H1 (cell line): ENCODE measurements at regions not wholly inside any gene's neighbourhood (a gene's known extent, or its start where the extent isn't known, plus 50 kb on each side); places are given as distances from the start of the nearest gene placed in this dataset.

ENCODE experiments used
- CBX5 ChIP-seq: fragments of 300-800, 300-1000 bp; sonication (generic); IDR thresholded peaks from 2 replicates; pipeline ENCODE4 v1.7.1; 2016; ENCODE audit warnings: antibody characterized with exemption, low read length, low read depth
- CHD2 ChIP-seq: IDR thresholded peaks from 2 replicates; pipeline ENCODE4 v1.6.1; 2012; ENCODE audit warnings: low read length, improper control_type of control experiment
- CREB1 ChIP-seq: IDR thresholded peaks from 2 replicates; pipeline ENCODE4 v1.6.1; 2012; ENCODE audit warnings: inconsistent platforms
- EP300 ChIP-seq, 2 experiments: IDR thresholded peaks; 1 replicate in 1 of 2; 2 replicates in 1 of 2; pipeline ENCODE4 v1.6.1; 2011 to 2012; ENCODE audit warnings: low read depth in 2 of 2, low read length in 2 of 2, mild to moderate bottlenecking in 2 of 2, borderline replicate concordance in 1 of 2, inconsistent platforms in 1 of 2, moderate library complexity in 1 of 2
- EZH2 ChIP-seq: fragments of 200-600 bp; sonication (generic); IDR thresholded peaks from 2 replicates; pipeline ENCODE4 v1.7.1; 2012; ENCODE audit warnings: low read depth, mild to moderate bottlenecking, moderate library complexity, low read length, inconsistent platforms; ENCODE audit not compliant: severe bottlenecking
- GABPA ChIP-seq: IDR thresholded peaks from 2 replicates; pipeline ENCODE4 v1.6.1; 2011; ENCODE audit warnings: mild to moderate bottlenecking, low read length, moderate library complexity, borderline replicate concordance; ENCODE audit not compliant: insufficient read depth
- KDM1A ChIP-seq: fragments of 200-600, 300-600 bp; sonication (generic); IDR thresholded peaks from 2 replicates; pipeline ENCODE4 v1.7.1; 2016; ENCODE audit warnings: mild to moderate bottlenecking, low read length, borderline replicate concordance
- MAFK ChIP-seq: IDR thresholded peaks from 2 replicates; pipeline ENCODE4 v1.6.1; 2012; ENCODE audit warnings: low read depth, mild to moderate bottlenecking, improper control_type of control experiment, low read length
- RFX5 ChIP-seq: IDR thresholded peaks from 2 replicates; pipeline ENCODE4 v1.6.1; 2011; ENCODE audit warnings: low read depth, low read length, improper control_type of control experiment, borderline replicate concordance
- RXRA ChIP-seq: IDR thresholded peaks from 2 replicates; pipeline ENCODE4 v1.6.1; 2011; ENCODE audit warnings: low read depth, mild to moderate bottlenecking, low read length, moderate library complexity; ENCODE audit not compliant: insufficient read depth
- SRF ChIP-seq: IDR thresholded peaks from 2 replicates; pipeline ENCODE4 v1.6.1; 2011; ENCODE audit warnings: mild to moderate bottlenecking, low read depth, low read length, moderate library complexity
- TF ChIP-seq, protein P1 (sequence below), 3 experiments: IDR thresholded peaks; 1 replicate in 2 of 3; 2 replicates in 1 of 3; pipeline versions ENCODE4 v1.5.1 to v1.6.1; 2011; ENCODE audit warnings: low read length in 3 of 3, mild to moderate bottlenecking in 3 of 3, inconsistent platforms in 2 of 3, low read depth in 1 of 3, moderate library complexity in 1 of 3; ENCODE audit not compliant: insufficient read depth in 1 of 3; ENCODE audit errors: control extremely low read depth in 1 of 3
- TF ChIP-seq, protein P2 (sequence below): IDR thresholded peaks from 2 replicates; pipeline ENCODE4 v1.6.1; 2011; ENCODE audit warnings: low read length, improper control_type of control experiment
- TF ChIP-seq, protein P3 (sequence below): IDR thresholded peaks from 2 replicates; pipeline ENCODE4 v1.6.1; 2012; ENCODE audit warnings: inconsistent platforms

DNA sequence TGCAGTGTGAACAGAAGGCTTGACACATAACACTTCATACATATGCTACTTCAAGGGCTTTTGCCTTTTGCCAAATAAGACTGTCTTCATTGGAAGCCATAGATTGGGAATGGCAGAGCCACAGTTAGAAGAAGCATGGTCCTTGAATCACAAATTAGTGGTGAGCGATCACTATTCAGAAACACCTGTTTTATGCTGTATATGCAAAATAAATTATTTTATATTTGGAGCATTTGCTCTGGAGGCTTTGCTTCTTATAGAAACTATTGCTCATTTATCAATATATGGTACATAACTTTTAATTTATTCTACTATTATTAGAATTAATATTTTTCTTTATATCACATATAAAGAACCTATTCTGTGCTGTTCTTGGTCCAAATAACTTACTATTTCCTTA, 270.4 kb upstream of the SPRY2 start:
- TF ChIP-seq RXRA (no peak), CHD2 (no peak), EZH2 (no peak), RFX5 (no peak), CREB1 (no peak), EP300 (IDR thresholded peaks at IDR 0.05; ENCODE audit: borderline replicate concordance in 1 of 2, low read depth in 2 of 2, low read length in 2 of 2) (no peak), KDM1A (no peak), MAFK (no peak), GABPA (no peak), CBX5 (no peak), SRF (no peak)
- TF ChIP-seq, protein P1, sequence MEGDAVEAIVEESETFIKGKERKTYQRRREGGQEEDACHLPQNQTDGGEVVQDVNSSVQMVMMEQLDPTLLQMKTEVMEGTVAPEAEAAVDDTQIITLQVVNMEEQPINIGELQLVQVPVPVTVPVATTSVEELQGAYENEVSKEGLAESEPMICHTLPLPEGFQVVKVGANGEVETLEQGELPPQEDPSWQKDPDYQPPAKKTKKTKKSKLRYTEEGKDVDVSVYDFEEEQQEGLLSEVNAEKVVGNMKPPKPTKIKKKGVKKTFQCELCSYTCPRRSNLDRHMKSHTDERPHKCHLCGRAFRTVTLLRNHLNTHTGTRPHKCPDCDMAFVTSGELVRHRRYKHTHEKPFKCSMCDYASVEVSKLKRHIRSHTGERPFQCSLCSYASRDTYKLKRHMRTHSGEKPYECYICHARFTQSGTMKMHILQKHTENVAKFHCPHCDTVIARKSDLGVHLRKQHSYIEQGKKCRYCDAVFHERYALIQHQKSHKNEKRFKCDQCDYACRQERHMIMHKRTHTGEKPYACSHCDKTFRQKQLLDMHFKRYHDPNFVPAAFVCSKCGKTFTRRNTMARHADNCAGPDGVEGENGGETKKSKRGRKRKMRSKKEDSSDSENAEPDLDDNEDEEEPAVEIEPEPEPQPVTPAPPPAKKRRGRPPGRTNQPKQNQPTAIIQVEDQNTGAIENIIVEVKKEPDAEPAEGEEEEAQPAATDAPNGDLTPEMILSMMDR (IDR thresholded peaks at IDR 0.05; ENCODE audit: control extremely low read depth in 1 of 3, insufficient read depth in 1 of 3, low read depth in 1 of 3, low read length in 3 of 3), result no peak
- TF ChIP-seq, protein P2, sequence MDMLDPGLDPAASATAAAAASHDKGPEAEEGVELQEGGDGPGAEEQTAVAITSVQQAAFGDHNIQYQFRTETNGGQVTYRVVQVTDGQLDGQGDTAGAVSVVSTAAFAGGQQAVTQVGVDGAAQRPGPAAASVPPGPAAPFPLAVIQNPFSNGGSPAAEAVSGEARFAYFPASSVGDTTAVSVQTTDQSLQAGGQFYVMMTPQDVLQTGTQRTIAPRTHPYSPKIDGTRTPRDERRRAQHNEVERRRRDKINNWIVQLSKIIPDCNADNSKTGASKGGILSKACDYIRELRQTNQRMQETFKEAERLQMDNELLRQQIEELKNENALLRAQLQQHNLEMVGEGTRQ, result no peak
- TF ChIP-seq, protein P3, sequence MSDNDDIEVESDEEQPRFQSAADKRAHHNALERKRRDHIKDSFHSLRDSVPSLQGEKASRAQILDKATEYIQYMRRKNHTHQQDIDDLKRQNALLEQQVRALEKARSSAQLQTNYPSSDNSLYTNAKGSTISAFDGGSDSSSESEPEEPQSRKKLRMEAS, result no peak
